OCI-LY1 (cell line): ENCODE measurements at regions not wholly inside any gene's neighbourhood (a gene's known extent, or its start where the extent isn't known, plus 50 kb on each side); places are given as distances from the start of the nearest gene placed in this dataset.

ENCODE experiments used
- EZH2 ChIP-seq: fragments of 200-600 bp; sonication (generic), shearing (Covaris generic); IDR thresholded peaks from 2 replicates; pipeline ENCODE4 v1.8.0; 2017; ENCODE audit warnings: borderline replicate concordance, mixed run types, mild to moderate bottlenecking, antibody characterized with exemption, low read length, moderate library complexity, mixed read lengths
- TF ChIP-seq, protein P1 (sequence below): fragments of 200-600 bp; sonication (generic), shearing (Covaris generic); IDR thresholded peaks from 2 replicates; pipeline ENCODE4 v1.5.1; 2017; ENCODE audit warnings: mild to moderate bottlenecking, antibody characterized with exemption, low read length, moderate library complexity, mixed read lengths

DNA sequence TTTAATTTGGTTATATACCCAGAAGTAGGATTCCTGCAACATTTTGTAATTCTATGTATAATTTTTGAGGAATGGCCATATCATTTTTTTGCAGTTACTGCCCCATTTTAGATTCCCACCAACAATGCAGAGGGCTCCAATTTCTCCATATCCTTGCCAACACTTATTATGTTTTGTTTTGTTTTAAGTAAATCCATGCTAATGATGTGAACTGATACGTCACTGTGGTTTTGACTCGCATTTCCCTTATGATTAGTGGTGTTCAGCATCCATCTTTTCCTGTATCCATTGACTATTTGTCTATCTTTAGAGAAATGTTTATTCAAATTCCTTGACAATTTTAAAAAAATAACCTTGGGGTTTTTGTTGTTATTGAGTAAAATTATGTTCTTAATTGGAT lies 826.4 kb downstream of the CDH11 start:
- TF ChIP-seq, protein P1, sequence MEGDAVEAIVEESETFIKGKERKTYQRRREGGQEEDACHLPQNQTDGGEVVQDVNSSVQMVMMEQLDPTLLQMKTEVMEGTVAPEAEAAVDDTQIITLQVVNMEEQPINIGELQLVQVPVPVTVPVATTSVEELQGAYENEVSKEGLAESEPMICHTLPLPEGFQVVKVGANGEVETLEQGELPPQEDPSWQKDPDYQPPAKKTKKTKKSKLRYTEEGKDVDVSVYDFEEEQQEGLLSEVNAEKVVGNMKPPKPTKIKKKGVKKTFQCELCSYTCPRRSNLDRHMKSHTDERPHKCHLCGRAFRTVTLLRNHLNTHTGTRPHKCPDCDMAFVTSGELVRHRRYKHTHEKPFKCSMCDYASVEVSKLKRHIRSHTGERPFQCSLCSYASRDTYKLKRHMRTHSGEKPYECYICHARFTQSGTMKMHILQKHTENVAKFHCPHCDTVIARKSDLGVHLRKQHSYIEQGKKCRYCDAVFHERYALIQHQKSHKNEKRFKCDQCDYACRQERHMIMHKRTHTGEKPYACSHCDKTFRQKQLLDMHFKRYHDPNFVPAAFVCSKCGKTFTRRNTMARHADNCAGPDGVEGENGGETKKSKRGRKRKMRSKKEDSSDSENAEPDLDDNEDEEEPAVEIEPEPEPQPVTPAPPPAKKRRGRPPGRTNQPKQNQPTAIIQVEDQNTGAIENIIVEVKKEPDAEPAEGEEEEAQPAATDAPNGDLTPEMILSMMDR: no peak
- no peak for TF ChIP-seq EZH2
